ENCODE measurements at regions not wholly inside any gene's neighbourhood (a gene's known extent, or its start where the extent isn't known, plus 50 kb on each side); places are given as distances from the start of the nearest gene placed in this dataset.

DNA sequence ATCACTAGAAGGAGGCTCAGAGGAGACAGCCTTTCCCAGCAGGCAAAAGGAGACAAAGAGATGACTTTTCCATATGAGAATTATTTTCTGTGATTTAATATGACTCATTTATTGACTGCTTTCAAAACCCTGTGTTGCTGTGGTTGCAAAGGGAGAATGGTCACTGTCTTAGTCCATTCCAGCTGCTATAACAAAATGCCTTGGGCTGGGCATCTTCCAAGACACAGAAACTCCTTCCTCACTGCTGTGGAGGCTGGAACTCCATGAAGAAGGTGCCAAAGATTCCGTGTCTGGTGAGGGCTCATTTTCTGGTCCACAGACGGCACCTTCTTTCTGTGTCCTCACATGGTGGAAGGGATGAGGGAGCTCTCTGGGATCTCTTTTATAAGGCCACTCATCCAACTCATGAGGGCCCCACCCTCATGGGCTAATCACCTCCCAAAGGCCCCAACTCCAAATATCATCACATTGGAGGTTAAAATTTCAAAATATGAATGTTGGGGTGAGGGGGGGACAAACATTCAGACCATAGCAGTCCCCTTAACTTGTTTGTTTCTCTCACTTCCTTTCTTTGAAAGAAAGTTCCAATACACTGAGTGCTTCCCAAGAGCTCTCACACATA is 252.1 kb upstream of the RAB4A start:
- TF ChIP-seq CTCF (IDR thresholded peaks at IDR 0.05) (no peak), POLR2A (IDR thresholded peaks at IDR 0.05) (no peak)
